Pancreas (tissue), 10 donors: ENCODE measurements at regions not wholly inside any gene's neighbourhood (a gene's known extent, or its start where the extent isn't known, plus 50 kb on each side); places are given as distances from the start of the nearest gene placed in this dataset.

Experiments
- ATAC-seq, 4 donors: fragments of 200-7000 bp; cut with Tn5 transposase; one replicate each; pipeline versions ENCODE4 v1.8.0 to v1.9.1; 2020; ENCODE audit warnings: mild to moderate bottlenecking in 4 of 4, moderate library complexity in 4 of 4
- DNase-seq, 6 donors: peaks; one replicate each; pipeline ENCODE4 v3.0.0-alpha.2; 2020
- FAIRE-seq: peaks from 2 replicates; lab custom pipeline; 2012; peaks lifted over from hg19 to GRCh38; lab: Jason Lieb, UNC
- H3K27ac ChIP-seq, 4 donors: fragments of 200-600 bp; sonication (generic); 1 replicate in 3 of 4; 2 replicates in 1 of 4; pipeline versions ENCODE4 v1.5.0 to v1.8.0; 2020
- H3K27me3 ChIP-seq, 4 donors: fragments of 200-600 bp; one replicate each; pipeline ENCODE4 v1.8.0; 2021
- H3K36me3 ChIP-seq, 3 donors: fragments of 200-600 bp; sonication (generic) in 1 of 3; one replicate each; pipeline versions ENCODE4 v1.5.0 to v1.8.0; 2020 to 2021
- H3K4me1 ChIP-seq, 3 donors: fragments of 200-600 bp; one replicate each; pipeline ENCODE4 v1.8.0; 2021
- H3K4me3 ChIP-seq, 4 donors: fragments of 200-600 bp; sonication (generic) in 2 of 4; one replicate each; pipeline versions ENCODE4 v1.5.0 to v1.8.0; 2020 to 2021
- H3K9me3 ChIP-seq, 4 donors: fragments of 200-600 bp; one replicate each; pipeline ENCODE4 v1.8.0; 2021
- WGBS, 2 donors: extraction: QIAGEN DNeasy Blood & Tissue Kit; methylation state at CpG; one replicate each; pipeline ENCODE4 v1.1.7; 2013; 5-methylcytosine and 5-hydroxymethylcytosine counted together
- intact Hi-C, 3 donors: fragments of 100-400 bp; cut with DNase I; formaldehyde crosslinking; loops; one replicate each; pipeline versions ENCODE4 v1.11.1 to v1.14.2; 2022
- TF ChIP-seq, protein P1 (sequence below), 4 donors: fragments of 200-600 bp; sonication (generic) in 3 of 4; IDR thresholded peaks; one replicate each; pipeline versions ENCODE4 v1.5.0 to v1.8.0; 2021; ENCODE audit warnings: antibody characterized with exemption in 4 of 4
- donor health status: healthy with polysubstance abuse.
- donor health status: DM: no; HTN: no; CAD: no; lungs with moderate emphysema.
- donor health status: DM: no; HTN: no; CAD: no.
- donor health status: control.
- donor health status: control.
- donor health status: Bipolar disorder and iron deficiency.
- donor health status: DM: yes; HTN: yes; CAD: no.
- donor health status: DM: no; HTN: no; CAD: no.
- donor health status: DM: no; HTN: no; CAD: no.
- donor health status: DM: yes; HTN: yes; CAD: no.

DNA sequence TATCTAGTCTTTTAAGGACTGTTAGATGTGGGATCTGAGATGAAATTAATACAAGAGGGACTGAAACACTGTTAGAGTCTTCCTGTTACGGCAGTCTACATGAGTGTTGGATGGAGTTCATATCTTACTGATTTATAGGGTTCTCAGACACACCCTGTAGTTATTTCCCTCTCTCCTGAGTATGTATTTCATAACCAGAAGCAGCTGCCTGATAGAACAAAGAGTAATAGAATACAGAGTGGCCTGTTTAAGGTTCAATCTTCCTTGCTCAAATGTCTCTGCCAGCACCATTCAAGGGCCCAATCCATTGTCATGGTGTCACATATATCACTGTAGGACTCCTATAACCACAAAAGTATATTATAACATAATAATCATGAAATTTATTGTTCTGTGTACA lies 1229.1 kb upstream of the ACVR2A start:
- no peaks in the 10 kb centered on the region for H3K4me1 ChIP-seq
- DNase-seq (no peak), ATAC-seq (no peak), FAIRE-seq (no peak)
- H3K36me3 ChIP-seq = no peaks in the 10 kb centered on the region
- WGBS, 2 donors = 73 to 87% methylated on average over 1 of the region's 1 CpG
- intact Hi-C loops = no loop called here
- no peaks in the 10 kb centered on the region for H3K9me3 ChIP-seq
- TF ChIP-seq, protein P1, sequence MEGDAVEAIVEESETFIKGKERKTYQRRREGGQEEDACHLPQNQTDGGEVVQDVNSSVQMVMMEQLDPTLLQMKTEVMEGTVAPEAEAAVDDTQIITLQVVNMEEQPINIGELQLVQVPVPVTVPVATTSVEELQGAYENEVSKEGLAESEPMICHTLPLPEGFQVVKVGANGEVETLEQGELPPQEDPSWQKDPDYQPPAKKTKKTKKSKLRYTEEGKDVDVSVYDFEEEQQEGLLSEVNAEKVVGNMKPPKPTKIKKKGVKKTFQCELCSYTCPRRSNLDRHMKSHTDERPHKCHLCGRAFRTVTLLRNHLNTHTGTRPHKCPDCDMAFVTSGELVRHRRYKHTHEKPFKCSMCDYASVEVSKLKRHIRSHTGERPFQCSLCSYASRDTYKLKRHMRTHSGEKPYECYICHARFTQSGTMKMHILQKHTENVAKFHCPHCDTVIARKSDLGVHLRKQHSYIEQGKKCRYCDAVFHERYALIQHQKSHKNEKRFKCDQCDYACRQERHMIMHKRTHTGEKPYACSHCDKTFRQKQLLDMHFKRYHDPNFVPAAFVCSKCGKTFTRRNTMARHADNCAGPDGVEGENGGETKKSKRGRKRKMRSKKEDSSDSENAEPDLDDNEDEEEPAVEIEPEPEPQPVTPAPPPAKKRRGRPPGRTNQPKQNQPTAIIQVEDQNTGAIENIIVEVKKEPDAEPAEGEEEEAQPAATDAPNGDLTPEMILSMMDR (IDR thresholded peaks at IDR 0.05) = no peak
- no peak overlapping the region for H3K4me3 ChIP-seq
- H3K27me3 ChIP-seq = no peaks in the 10 kb centered on the region
- H3K27ac ChIP-seq = no peak overlapping the region

DNA sequence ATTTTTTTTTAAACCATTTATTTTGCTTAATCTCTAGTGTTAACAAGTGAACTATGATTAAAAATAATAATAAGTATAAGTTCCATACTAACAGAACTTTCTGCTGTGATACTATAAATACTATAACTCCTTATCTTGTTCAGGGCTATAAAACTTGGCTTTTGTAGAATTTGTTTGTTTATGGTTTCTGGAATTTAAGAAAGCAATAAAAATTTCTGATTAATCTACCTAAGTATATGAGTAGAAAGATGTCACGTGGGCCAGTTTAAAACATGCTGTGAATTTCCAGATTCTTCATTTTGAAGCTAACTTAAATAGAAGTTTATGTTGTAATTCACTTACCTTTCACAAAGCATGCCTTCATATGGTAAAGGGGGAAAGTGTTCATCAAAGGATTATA lies 1236.3 kb upstream of the ACVR2A start:
- Histone ChIP-seq H3K9me3 (no peaks in the 10 kb centered on the region), H3K27me3 (no peaks in the 10 kb centered on the region), H3K27ac (no peak overlapping the region), H3K36me3 (no peaks in the 10 kb centered on the region), H3K4me3 (no peak overlapping the region), H3K4me1 (no peaks in the 10 kb centered on the region)
- TF ChIP-seq, protein P1 (IDR thresholded peaks at IDR 0.05) = no peak
- 32 to 73% methylated on average over 1 of the region's 1 CpG for WGBS, 2 donors
- ATAC-seq = no peak
- no peak for DNase-seq
- FAIRE-seq = no peak
- intact Hi-C loops = no loop called here

DNA sequence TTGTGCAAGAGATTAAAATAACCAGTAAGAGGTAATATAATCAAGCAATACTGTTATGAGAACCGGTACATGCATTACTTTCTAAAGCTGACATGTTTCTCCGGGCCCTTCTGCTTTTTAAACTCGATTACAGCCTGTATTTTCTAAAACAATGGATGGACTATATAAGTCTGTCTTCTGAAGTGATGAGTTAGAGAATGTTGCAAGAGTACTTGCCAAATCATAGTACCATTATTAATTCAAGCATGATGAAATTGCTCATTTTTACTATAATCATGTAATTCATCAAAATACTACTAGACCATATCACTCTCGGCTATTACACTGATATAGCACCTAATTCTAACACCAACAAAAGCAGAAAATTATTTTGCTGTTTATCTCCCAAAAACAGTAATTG lies 1240.3 kb upstream of the ACVR2A start:
- DNase-seq (no peak), FAIRE-seq (no peak), ATAC-seq (no peak)
- no peaks in the 10 kb centered on the region for H3K36me3 ChIP-seq
- H3K27ac ChIP-seq = no peak overlapping the region
- 84 to 89% methylated on average over 4 of the region's 4 CpGs for WGBS, 2 donors
- H3K9me3 ChIP-seq = no peaks in the 10 kb centered on the region
- H3K4me1 ChIP-seq = no peaks in the 10 kb centered on the region
- intact Hi-C loops = no loop called here
- H3K27me3 ChIP-seq = no peaks in the 10 kb centered on the region
- TF ChIP-seq, protein P1 (IDR thresholded peaks at IDR 0.05) = no peak
- no peak overlapping the region for H3K4me3 ChIP-seq

DNA sequence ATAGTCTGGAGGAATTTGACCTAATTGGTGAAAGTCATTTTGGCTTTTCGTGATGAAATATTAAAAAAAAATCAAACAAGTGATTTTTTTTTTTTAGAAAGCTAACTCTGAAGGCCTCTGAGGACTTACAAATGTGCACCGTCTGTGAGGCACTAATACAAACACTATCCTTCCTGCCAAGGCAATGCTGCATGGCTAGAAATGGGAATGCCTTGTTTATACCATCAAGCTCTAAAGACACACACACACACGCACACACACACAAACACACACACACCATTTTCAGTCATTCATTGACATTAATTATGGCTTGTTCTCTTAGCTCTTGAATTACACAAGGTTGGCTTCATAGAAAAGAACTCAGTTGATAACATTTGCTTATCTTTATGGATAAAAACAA lies 1242.0 kb upstream of the ACVR2A start:
- ATAC-seq (no peak), DNase-seq (no peak), FAIRE-seq (no peak)
- Histone ChIP-seq H3K27ac (no peak overlapping the region), H3K27me3 (no peaks in the 10 kb centered on the region), H3K4me1 (no peaks in the 10 kb centered on the region), H3K36me3 (no peaks in the 10 kb centered on the region), H3K4me3 (no peak overlapping the region), H3K9me3 (no peaks in the 10 kb centered on the region)
- 51 to 61% methylated on average over 3 of the region's 3 CpGs for WGBS, 2 donors
- intact Hi-C loops = no loop called here
- TF ChIP-seq, protein P1 (IDR thresholded peaks at IDR 0.05) = no peak

DNA sequence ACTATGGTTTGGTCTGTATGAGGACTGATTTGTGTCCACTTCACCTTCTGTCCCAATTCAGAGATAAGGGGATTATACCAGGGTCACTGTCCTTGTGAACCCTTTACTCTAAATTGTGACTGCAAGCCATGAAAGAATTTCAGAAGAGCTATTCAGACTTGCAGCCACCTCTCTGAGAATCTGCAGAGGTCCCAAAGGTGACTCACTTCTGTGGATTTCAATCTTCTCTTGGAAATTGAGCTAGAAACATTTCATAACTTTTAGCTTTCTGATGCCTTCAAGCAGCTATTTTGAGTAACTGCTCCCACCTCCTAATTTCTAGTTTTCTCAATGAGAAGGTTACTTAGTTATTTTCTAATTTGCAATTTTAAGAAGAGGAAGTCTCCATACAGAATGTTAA lies 1242.4 kb upstream of the ACVR2A start:
- H3K36me3 ChIP-seq = no peaks in the 10 kb centered on the region
- FAIRE-seq = no peak
- no peak for ATAC-seq

More for the DNA sequence above, 1242.4 kb upstream of the ACVR2A start:
- Histone ChIP-seq H3K4me1 (no peaks in the 10 kb centered on the region), H3K9me3 (no peaks in the 10 kb centered on the region), H3K27me3 (no peaks in the 10 kb centered on the region), H3K4me3 (no peak overlapping the region), H3K27ac (no peak overlapping the region)
- DNase-seq = no peak
- intact Hi-C loops = no loop called here
- TF ChIP-seq, protein P1 (IDR thresholded peaks at IDR 0.05) = no peak
